Effector memory CD8-positive, alpha-beta T cell (primary cell): ENCODE measurements at regions not wholly inside any gene's neighbourhood (a gene's known extent, or its start where the extent isn't known, plus 50 kb on each side); places are given as distances from the start of the nearest gene placed in this dataset.

Experiments
- ATAC-seq: fragments of 150-1000 bp; cut with Tn5 transposase; replicated peaks from 2 replicates; pipeline ENCODE4 v1.10.0; 2021; ENCODE audit warnings: mild to moderate bottlenecking, moderate library complexity
- DNase-seq, 3 experiments: peaks; one replicate each; pipeline ENCODE4 v3.0.0; 2021
- H3K27ac Mint-ChIP-seq, 2 donors: one replicate each; pipeline ENCODE4 v1.8.0; 2022; ENCODE audit warnings: mild to moderate bottlenecking in 2 of 2, mixed read lengths in 2 of 2, moderate library complexity in 2 of 2
- H3K27me3 Mint-ChIP-seq, 2 donors: one replicate each; pipeline ENCODE4 v1.8.0; 2022; ENCODE audit warnings: mixed read lengths in 2 of 2
- H3K36me3 Mint-ChIP-seq: one replicate; pipeline ENCODE4 v1.8.0; 2022; ENCODE audit warnings: mild to moderate bottlenecking, moderate library complexity, mixed read lengths; ENCODE audit not compliant: insufficient read depth
- H3K4me1 Mint-ChIP-seq, 2 donors: one replicate each; pipeline ENCODE4 v1.8.0; 2022; ENCODE audit warnings: low read depth in 2 of 2, mixed read lengths in 2 of 2
- H3K4me3 Mint-ChIP-seq, 2 donors: one replicate each; pipeline ENCODE4 v1.8.0; 2022; ENCODE audit warnings: mild to moderate bottlenecking in 2 of 2, mixed read lengths in 2 of 2, moderate library complexity in 2 of 2
- H3K9me3 Mint-ChIP-seq, 2 donors: one replicate each; pipeline ENCODE4 v1.8.0; 2022; ENCODE audit warnings: mixed read lengths in 2 of 2

- Mint-ChIP-seq H3K27me3 (no peaks in the 10 kb centered on the region), H3K9me3 (peaks cover 2 to 8% of the 10 kb centered on the region in 2 donors), H3K27ac (no peak overlapping the region), H3K36me3 (no peaks in the 10 kb centered on the region), H3K4me1 (no peaks in the 10 kb centered on the region), H3K4me3 (no peak overlapping the region)
- ATAC-seq, result no peak
- DNase-seq, result no peak
Measured at GRCh38 chr4:62591756-62592155, 1391.6 kb downstream of the ADGRL3 start.

- Mint-ChIP-seq H3K36me3 (no peaks in the 10 kb centered on the region), H3K4me1 (no peaks in the 10 kb centered on the region), H3K4me3 (no peak overlapping the region), H3K9me3 (peaks cover 4 to 8% of the 10 kb centered on the region in 2 donors), H3K27ac (no peak overlapping the region), H3K27me3 (no peaks in the 10 kb centered on the region)
- ATAC-seq, result no peak
- no peak for DNase-seq
Measured at GRCh38 chr4:62588671-62589070, 1388.5 kb downstream of the ADGRL3 start.

GRCh38 chr4:62571494-62571893 is 1371.4 kb downstream of the ADGRL3 start:
- no peaks in the 10 kb centered on the region for H3K27me3 Mint-ChIP-seq
- H3K4me1 Mint-ChIP-seq, result no peaks in the 10 kb centered on the region
- H3K27ac Mint-ChIP-seq, result no peak overlapping the region
- H3K36me3 Mint-ChIP-seq, result no peaks in the 10 kb centered on the region
- H3K9me3 Mint-ChIP-seq, result peaks cover 13 to 16% of the 10 kb centered on the region in 2 donors
- DNase-seq, result no peak
- H3K4me3 Mint-ChIP-seq, result no peak overlapping the region
- ATAC-seq, result no peak

- peaks cover 4 to 18% of the 10 kb centered on the region in 2 donors for H3K9me3 Mint-ChIP-seq
- no peaks in the 10 kb centered on the region for H3K4me1 Mint-ChIP-seq
- H3K27me3 Mint-ChIP-seq, result no peaks in the 10 kb centered on the region
Measured at GRCh38 chr4:62560858-62561257, 1360.7 kb downstream of the ADGRL3 start.

GRCh38 chr4:62550121-62550520 is 1350.0 kb downstream of the ADGRL3 start:
- no peak overlapping the region for H3K4me3 Mint-ChIP-seq
- H3K36me3 Mint-ChIP-seq, result no peaks in the 10 kb centered on the region
- ATAC-seq (no peak), DNase-seq (no peak)
- H3K4me1 Mint-ChIP-seq, result no peaks in the 10 kb centered on the region
- no peak overlapping the region for H3K27ac Mint-ChIP-seq
- H3K9me3 Mint-ChIP-seq, result peaks cover 14 to 24% of the 10 kb centered on the region in 2 donors
- no peaks in the 10 kb centered on the region for H3K27me3 Mint-ChIP-seq

More at GRCh38 chr4:62560858-62561257, 1360.7 kb downstream of the ADGRL3 start:
- ATAC-seq (no peak), DNase-seq (no peak)
- no peak overlapping the region for H3K27ac Mint-ChIP-seq
- no peak overlapping the region for H3K4me3 Mint-ChIP-seq
- H3K36me3 Mint-ChIP-seq, result no peaks in the 10 kb centered on the region

GRCh38 chr4:62549601-62550000 is 1349.5 kb downstream of the ADGRL3 start:
- H3K4me3 Mint-ChIP-seq, result no peak overlapping the region
- no peak overlapping the region for H3K27ac Mint-ChIP-seq
- H3K4me1 Mint-ChIP-seq, result no peaks in the 10 kb centered on the region
- DNase-seq (no peak), ATAC-seq (no peak)
- no peaks in the 10 kb centered on the region for H3K36me3 Mint-ChIP-seq
- H3K27me3 Mint-ChIP-seq, result no peaks in the 10 kb centered on the region
- peaks cover 11 to 19% of the 10 kb centered on the region in 2 donors for H3K9me3 Mint-ChIP-seq

- H3K36me3 Mint-ChIP-seq, result no peaks in the 10 kb centered on the region
- H3K27me3 Mint-ChIP-seq, result no peaks in the 10 kb centered on the region
- ATAC-seq (no peak), DNase-seq (no peak)
- no peak overlapping the region for H3K27ac Mint-ChIP-seq
- no peaks in the 10 kb centered on the region for H3K4me1 Mint-ChIP-seq
- no peak overlapping the region for H3K4me3 Mint-ChIP-seq
- H3K9me3 Mint-ChIP-seq, result peaks cover 9 to 18% of the 10 kb centered on the region in 2 donors
Measured at GRCh38 chr4:62548765-62549164, 1348.6 kb downstream of the ADGRL3 start.

- Mint-ChIP-seq H3K9me3 (peaks cover 10 to 22% of the 10 kb centered on the region in 2 donors), H3K4me1 (no peaks in the 10 kb centered on the region), H3K4me3 (no peak overlapping the region), H3K27ac (no peak overlapping the region), H3K27me3 (no peaks in the 10 kb centered on the region), H3K36me3 (no peaks in the 10 kb centered on the region)
- DNase-seq, result no peak
- no peak for ATAC-seq
Measured at GRCh38 chr4:62548108-62548524, 1348.0 kb downstream of the ADGRL3 start.

- H3K27ac Mint-ChIP-seq, result no peak overlapping the region
- H3K27me3 Mint-ChIP-seq, result no peaks in the 10 kb centered on the region
- no peaks in the 10 kb centered on the region for H3K36me3 Mint-ChIP-seq
- ATAC-seq, result no peak
- peaks cover 7 to 22% of the 10 kb centered on the region in 2 donors for H3K9me3 Mint-ChIP-seq
- no peak overlapping the region for H3K4me3 Mint-ChIP-seq
- DNase-seq, result no peak
- no peaks in the 10 kb centered on the region for H3K4me1 Mint-ChIP-seq
Measured at GRCh38 chr4:62544428-62544827, 1344.3 kb downstream of the ADGRL3 start.

- Mint-ChIP-seq H3K27me3 (no peaks in the 10 kb centered on the region), H3K27ac (no peak overlapping the region), H3K4me3 (no peak overlapping the region), H3K4me1 (no peaks in the 10 kb centered on the region), H3K9me3 (peaks cover 8 to 15% of the 10 kb centered on the region in 2 donors), H3K36me3 (no peaks in the 10 kb centered on the region)
- ATAC-seq (no peak), DNase-seq (no peak)
Measured at GRCh38 chr4:62543002-62543401, 1342.9 kb downstream of the ADGRL3 start.

GRCh38 chr4:62533573-62533972 is 1333.4 kb downstream of the ADGRL3 start:
- DNase-seq, result no peak
- H3K9me3 Mint-ChIP-seq, result peaks cover 20 to 29% of the 10 kb centered on the region in 2 donors
- H3K4me1 Mint-ChIP-seq, result no peaks in the 10 kb centered on the region
- no peak for ATAC-seq
- H3K36me3 Mint-ChIP-seq, result no peaks in the 10 kb centered on the region
- no peak overlapping the region for H3K4me3 Mint-ChIP-seq
- no peak overlapping the region for H3K27ac Mint-ChIP-seq
- H3K27me3 Mint-ChIP-seq, result no peaks in the 10 kb centered on the region

- Mint-ChIP-seq H3K36me3 (no peaks in the 10 kb centered on the region), H3K27me3 (no peaks in the 10 kb centered on the region), H3K4me3 (no peak overlapping the region), H3K9me3 (peaks cover 16 to 29% of the 10 kb centered on the region in 2 donors), H3K27ac (no peak overlapping the region), H3K4me1 (no peaks in the 10 kb centered on the region)
- no peak for ATAC-seq
- DNase-seq, result no peak
Measured at GRCh38 chr4:62531731-62532130, 1331.6 kb downstream of the ADGRL3 start.

GRCh38 chr4:62531264-62531663 is 1331.1 kb downstream of the ADGRL3 start:
- no peak for DNase-seq
- H3K36me3 Mint-ChIP-seq, result no peaks in the 10 kb centered on the region
- H3K4me3 Mint-ChIP-seq, result no peak overlapping the region
- peaks cover 13 to 29% of the 10 kb centered on the region in 2 donors for H3K9me3 Mint-ChIP-seq
- no peaks in the 10 kb centered on the region for H3K4me1 Mint-ChIP-seq
- H3K27ac Mint-ChIP-seq, result no peak overlapping the region
- no peaks in the 10 kb centered on the region for H3K27me3 Mint-ChIP-seq
- no peak for ATAC-seq

- no peak overlapping the region for H3K27ac Mint-ChIP-seq
- no peak for DNase-seq
- no peaks in the 10 kb centered on the region for H3K4me1 Mint-ChIP-seq
- H3K27me3 Mint-ChIP-seq, result no peaks in the 10 kb centered on the region
- H3K4me3 Mint-ChIP-seq, result no peak overlapping the region
- no peak for ATAC-seq
- H3K9me3 Mint-ChIP-seq, result peaks cover 13 to 33% of the 10 kb centered on the region in 2 donors
- H3K36me3 Mint-ChIP-seq, result no peaks in the 10 kb centered on the region
Measured at GRCh38 chr4:62528874-62529273, 1328.7 kb downstream of the ADGRL3 start.

- H3K4me3 Mint-ChIP-seq, result no peak overlapping the region
Measured at GRCh38 chr4:62526671-62527070, 1326.5 kb downstream of the ADGRL3 start.

More at GRCh38 chr4:62526671-62527070, 1326.5 kb downstream of the ADGRL3 start:
- DNase-seq (no peak), ATAC-seq (no peak)
- Mint-ChIP-seq H3K27ac (no peak overlapping the region), H3K4me1 (no peaks in the 10 kb centered on the region), H3K36me3 (no peaks in the 10 kb centered on the region), H3K9me3 (peaks cover 11 to 30% of the 10 kb centered on the region in 2 donors), H3K27me3 (no peaks in the 10 kb centered on the region)
